NOMO-1 treated with dmso at 0.1 percent for 144 hours (cell line): ENCODE measurements at regions not wholly inside any gene's neighbourhood (a gene's known extent, or its start where the extent isn't known, plus 50 kb on each side); places are given as distances from the start of the nearest gene placed in this dataset.

Experiments
- DNase-seq: peaks from one replicate; lab custom pipeline; 2025; ENCODE audit not compliant: unreplicated experiment; lab: John Stamatoyannopoulos, UW

DNA sequence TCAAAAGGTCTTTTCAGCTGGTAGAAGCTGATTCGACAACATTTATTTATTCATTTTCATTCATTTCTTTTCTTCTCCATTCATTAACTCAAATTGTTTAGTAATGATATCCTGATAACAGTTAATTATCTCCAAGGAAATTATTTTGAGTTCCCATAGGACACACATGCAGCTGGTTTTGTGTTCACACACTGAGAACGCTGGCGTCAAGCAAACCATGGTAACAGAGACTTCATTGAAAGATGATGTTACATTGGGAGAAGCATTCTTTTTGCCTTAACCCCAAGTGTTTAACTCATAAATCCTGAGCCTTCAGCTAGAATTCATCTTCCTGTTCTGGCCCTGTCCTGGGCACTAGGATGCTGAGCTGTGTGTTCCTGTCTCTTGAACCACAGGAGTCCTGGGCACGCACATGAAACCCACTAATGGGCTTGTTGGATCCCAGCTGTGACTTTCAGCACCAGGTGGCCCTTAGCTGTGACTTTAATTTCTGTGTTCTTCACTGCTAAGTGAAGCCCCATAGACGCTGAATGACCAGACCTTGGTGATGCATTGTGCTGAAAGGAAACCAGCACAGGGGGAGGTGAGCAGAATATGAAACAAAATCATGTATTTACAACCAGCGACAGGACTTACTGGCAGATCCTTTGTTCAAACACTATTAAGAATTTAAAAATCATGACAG is 121.5 kb upstream of the PRSS58 start:
- no peak for DNase-seq

DNA sequence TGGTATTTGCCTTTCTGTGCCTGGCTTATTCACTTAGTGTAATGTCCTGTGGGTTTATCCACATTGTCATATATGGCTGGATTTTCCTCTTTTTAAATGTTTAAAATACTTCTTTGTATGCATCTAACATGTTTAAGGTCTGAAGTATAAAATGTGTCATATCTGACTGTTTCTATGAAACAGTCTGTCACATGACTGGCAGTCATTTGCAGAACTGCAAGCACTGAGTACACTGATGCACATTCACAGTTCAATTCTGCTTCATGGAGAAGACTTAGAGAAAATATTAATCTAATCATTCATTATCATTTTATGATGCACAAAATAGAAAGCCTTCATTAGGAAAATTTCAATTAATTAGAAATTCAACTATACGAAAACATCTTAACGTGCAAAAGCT is 119.7 kb upstream of the PRSS58 start:
- no peak for DNase-seq

GRCh38 chr7:142376356-142376997 is 118.6 kb upstream of the PRSS58 start:
- DNase-seq = no peak

DNA sequence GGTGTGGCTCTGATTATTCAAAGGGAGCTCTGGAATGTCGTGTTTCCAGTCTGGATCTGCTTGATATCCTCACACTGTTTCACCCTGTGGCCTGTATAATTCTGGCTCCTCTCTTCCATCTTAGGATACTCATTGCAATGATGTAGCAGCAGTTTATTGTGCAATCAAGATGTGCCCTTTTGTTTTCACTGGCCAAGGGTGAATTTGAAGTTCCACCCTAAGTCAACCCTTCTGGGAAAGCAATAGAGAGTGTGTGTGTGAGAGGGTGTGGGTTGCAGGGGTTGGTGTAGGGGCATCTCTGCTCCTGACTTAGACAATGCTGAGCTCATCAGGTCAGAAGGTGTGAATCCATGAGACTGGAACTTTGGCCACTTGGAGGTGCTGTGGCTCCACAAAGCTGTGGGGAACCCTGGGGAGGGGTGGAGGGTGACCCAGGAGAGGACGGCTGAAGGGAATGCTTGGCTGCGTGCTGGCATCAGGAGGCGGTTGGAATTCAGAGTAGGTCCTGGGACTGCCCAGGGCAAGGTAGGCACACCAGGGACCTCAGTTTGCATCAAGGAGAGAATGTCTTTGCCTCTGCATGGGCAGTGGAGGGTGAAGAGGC is 118.0 kb upstream of the PRSS58 start:
- DNase-seq = no peak

DNA sequence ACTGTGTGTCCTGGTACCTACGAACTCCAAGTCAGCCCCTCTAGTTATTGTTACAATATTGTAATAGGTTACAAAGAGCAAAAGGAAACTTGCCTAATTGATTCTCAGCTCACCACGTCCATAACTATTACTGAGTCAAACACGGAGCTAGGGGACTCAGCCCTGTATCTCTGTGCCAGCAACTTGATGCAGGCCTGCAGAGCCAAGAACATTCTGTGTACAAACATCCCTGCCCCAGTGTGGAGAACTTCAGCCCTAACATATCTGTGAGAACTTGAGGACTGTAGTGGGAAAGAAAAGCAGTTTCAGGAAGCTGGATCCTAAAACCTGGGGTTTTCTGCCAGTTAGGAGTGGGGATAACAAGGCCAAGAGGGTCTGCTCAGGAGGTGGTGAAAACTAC is 114.9 kb upstream of the PRSS58 start:
- no peak for DNase-seq

- no peak for DNase-seq
Observed at GRCh38 chr7:142371586-142372377, 113.9 kb upstream of the PRSS58 start.

- no peak for DNase-seq
Observed at GRCh38 chr7:142365410-142365842, 107.6 kb upstream of the PRSS58 start.

- no peak for DNase-seq
Observed at GRCh38 chr7:142364551-142364950, 106.7 kb upstream of the PRSS58 start.

- DNase-seq = no peak
Observed at GRCh38 chr7:142362349-142362748, 104.5 kb upstream of the PRSS58 start.

DNA sequence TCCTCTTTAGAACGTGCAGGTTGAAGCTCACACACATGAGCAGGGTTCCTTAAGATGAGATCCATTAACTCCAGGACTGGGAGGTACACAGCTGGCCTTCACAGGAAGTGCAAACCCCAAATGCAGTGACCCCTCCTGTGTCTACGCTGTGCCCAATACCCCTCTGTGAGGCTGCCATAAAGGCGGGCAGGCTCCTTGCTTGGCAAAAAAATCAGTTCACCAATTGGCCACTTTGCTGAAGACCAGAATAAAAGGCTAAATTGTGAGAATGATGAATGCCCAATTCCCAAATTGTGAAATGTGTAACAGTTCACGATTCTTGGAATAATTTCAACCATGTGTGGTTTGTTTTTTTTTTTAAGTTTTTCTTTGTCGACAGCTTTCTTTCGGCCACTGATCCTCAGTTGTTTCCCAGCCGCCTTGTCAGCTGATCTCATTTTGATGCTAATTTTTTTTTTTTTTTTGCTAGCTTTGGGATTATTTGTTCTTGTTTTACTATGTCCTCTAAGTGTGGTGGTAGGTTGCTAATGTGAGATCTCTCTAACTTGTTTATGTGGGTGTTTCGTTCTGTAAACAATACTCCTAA is 101.9 kb upstream of the PRSS58 start:
- no peak for DNase-seq

DNA sequence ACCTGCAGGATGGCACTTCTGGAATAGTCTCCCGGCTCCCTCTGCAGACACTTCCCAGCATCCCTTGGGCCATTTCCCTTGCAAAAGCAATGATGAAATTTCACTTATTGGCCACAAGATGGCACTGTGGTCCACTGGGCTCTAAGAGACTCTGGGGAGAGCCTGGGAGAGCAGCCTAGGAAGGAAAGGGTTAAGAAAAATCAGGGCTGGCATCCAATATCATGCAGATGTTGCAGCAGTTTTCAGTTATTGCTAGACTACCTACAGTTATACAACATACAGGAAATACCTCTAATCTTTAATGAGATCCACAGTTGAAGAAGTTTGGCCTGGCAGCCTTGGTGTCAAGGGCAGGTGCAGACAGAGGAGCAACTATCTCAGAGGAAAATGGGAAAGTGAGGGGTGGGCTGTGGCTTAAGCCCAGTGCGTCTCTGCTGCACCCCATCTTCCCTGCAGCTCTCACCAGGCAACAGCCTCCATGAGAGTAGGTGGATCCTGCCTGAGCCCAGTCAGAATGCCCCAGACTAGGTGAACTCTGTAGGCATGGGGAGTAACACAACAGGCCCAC is 100.2 kb upstream of the PRSS58 start:
- DNase-seq = no peak

DNA sequence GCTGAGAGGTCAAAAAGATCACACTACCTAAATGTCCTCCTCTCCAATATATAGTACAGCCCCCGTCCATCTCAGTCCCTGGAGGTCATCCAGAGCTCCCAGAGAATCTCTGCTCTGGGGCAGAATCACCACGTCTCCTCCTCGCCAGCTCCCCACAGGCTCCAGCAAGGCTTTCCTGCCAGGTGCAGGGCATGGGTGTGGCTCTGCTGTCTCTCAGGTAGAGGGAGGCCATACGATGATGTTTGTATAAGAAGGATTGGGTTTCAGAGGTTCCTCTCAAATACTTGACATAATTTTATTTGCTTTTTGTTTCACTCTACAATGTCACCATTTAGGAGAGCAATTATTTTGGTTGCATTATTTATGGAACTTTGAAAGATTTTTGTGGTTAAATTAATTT is 98.3 kb upstream of the PRSS58 start:
- DNase-seq = no peak

DNA sequence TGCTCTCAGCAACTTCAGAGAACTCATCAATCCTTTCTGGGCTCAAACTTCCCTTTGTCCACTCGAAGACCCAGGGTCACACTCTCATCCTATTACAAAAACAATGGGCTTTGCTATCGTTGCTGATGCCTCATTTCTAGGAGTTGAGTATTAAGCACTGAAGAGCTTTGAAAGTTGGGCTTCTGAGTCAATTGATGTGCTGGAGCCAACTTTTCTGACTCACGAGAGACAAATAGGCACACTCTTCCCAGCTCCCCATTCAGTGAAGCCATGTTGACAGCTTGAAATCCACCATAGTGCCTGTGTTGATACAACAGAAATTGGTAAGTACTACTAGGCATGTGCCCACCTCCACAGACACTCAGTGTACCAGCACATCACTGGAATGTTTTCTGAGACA is 97.5 kb upstream of the PRSS58 start:
- DNase-seq = no peak

DNA sequence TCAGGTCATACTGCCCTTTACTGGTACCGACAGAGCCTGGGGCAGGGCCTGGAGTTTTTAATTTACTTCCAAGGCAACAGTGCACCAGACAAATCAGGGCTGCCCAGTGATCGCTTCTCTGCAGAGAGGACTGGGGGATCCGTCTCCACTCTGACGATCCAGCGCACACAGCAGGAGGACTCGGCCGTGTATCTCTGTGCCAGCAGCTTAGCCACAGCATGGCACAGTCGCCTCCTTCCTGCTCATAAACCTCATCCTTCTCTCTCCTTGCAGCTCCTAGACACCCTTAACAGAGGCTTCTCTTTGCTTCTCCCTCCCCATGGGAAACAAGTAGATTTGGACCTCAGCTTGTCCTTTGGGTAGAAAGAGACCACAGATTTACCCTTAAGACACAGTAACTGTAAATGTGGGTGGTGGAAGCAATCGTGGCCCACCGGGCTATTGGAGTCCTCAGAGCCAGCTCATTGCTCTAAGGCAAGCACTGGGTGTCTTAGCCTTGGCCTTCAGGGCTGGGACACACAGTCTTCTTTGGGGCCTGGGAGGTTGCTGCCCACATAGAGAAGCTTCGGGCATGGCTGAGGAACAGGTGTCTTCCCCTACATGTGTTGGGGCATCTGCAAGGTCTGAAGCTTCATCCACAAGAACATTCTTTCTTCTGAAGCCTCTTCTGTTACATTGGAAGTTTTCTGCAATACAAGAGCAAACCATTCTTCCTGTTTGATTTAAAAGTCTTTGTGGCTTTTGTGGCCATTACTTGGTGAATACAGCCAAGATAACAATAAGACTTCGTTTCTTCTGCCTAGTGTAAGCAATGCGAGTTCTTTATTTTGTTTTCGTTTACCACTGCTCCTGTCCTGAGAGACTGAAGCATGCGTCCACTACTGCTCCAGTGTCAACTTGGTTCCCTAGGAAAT is 95.5 kb upstream of the PRSS58 start:
- DNase-seq = no peak

DNA sequence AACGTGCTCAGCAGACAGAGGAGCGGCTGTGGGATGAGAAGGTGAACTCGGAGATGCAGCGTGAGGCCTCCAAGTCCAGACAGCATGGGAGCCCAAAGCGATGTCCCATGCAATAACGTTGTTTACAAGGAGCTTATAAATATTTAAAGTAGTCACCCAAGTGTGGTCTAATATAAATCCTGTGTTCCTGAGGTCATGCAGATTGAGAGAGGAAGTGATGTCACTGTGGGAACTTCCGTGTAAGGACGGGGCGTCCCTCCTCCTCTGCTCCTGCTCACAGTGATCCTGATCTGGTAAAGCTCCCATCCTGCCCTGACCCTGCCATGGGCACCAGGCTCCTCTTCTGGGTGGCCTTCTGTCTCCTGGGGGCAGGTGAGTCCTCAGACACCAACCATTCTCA is 94.7 kb upstream of the PRSS58 start:
- no peak for DNase-seq

DNA sequence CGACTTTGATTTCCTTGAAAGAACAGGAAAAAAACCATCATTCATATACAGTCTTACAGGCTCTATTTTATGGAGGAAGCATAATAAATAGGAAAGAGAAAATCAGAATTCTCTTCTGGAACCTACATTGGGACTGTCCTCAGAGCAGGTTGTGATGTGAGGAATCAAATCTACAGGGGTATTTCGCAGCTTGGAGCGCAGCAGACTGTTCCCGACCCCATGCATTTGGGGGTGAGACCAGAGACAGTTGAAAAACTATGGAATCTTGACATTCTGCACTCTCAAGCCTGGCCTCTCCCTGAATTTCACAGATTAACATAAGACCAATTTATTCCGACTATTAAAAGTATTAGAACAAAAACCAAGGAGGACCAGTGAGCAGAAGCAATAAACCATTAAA is 93.3 kb upstream of the PRSS58 start:
- DNase-seq = no peak

GRCh38 chr7:142349670-142350405 is 92.0 kb upstream of the PRSS58 start:
- no peak for DNase-seq

- no peak for DNase-seq
Observed at GRCh38 chr7:142348921-142349405, 91.1 kb upstream of the PRSS58 start.

DNA sequence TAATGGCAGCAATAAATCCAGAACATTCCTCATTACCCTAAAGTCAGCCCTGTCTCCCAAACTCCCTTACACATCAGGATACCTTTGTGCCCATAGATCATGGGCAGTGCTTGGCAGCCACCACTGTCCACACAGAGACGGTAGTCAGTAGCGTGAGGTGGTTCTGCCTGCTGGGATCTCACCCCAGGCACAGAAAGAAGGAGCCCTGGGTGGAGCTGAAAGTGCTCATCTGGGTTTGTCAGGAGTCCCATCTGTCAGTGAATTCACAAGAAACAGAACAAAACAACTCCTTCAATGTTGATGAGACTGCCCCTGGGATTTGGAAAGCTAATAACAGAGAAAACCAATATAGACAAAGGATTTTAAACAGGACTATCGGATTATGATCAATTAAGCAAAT is 90.2 kb upstream of the PRSS58 start:
- DNase-seq = no peak
